Body of pancreas (tissue), 4 donors: ENCODE measurements at regions not wholly inside any gene's neighbourhood (a gene's known extent, or its start where the extent isn't known, plus 50 kb on each side); places are given as distances from the start of the nearest gene placed in this dataset.

Source experiments
- ATAC-seq: fragments of 150-250 bp; one replicate; pipeline ENCODE4 v1.9.1; 2016
- DNase-seq, 4 donors: peaks; one replicate each; pipeline ENCODE4 v3.0.0-alpha.2; 2019
- H3K27ac ChIP-seq, 4 donors: fragments of 200-600 bp; sonication (generic); 1 replicate in 3 of 4; 2 replicates in 1 of 4; pipeline versions ENCODE4 v1.5.1 to v1.6.1; 2016 to 2019; ENCODE audit warnings: mild to moderate bottlenecking in 1 of 4, mixed read lengths in 1 of 4, moderate library complexity in 1 of 4
- H3K27me3 ChIP-seq, 2 donors: fragments of 200-600 bp; sonication (generic); one replicate each; pipeline ENCODE4 v1.6.0; 2016; ENCODE audit warnings: mild to moderate bottlenecking in 1 of 2
- H3K36me3 ChIP-seq, 2 donors: fragments of 200-600 bp; sonication (generic); replicated peaks in 1 of 2; 2 replicates each; pipeline ENCODE4 v1.5.1; 2016; ENCODE audit warnings: low read depth in 2 of 2; ENCODE audit not compliant: insufficient read depth in 1 of 2
- H3K4me1 ChIP-seq: fragments of 200-600 bp; sonication (generic); one replicate; pipeline ENCODE4 v1.6.0; 2016
- H3K4me3 ChIP-seq, 2 donors: fragments of 200-600 bp; sonication (generic); 1 replicate in 1 of 2; 2 replicates in 1 of 2; pipeline ENCODE4 v1.5.1; 2016 to 2019
- H3K9me3 ChIP-seq, 3 donors: fragments of 200-600 bp; sonication (generic); 1 replicate in 2 of 3; 2 replicates in 1 of 3; pipeline ENCODE4 v1.5.1; 2016
- CTCF ChIP-seq, 7 experiments: fragments of 450-650 bp in 4 of 7; fragments of 200-600 bp in 3 of 7; sonication (generic) in 3 of 7; IDR thresholded peaks; one replicate each; pipeline ENCODE4 v1.5.1; 2016 to 2019; ENCODE audit warnings: antibody characterized with exemption in 7 of 7
- POLR2A ChIP-seq, 3 donors: fragments of 450-650 bp; IDR thresholded peaks; one replicate each; pipeline ENCODE4 v1.6.1; 2016; ENCODE audit warnings: antibody characterized with exemption in 3 of 3, mild to moderate bottlenecking in 2 of 3
- WGBS, 2 donors: methylation state at CpG; one replicate each; pipeline ENCODE4 v1.1.5; 2017; 5-methylcytosine and 5-hydroxymethylcytosine counted together
- intact Hi-C: fragments of 100-400 bp; cut with DNase I; formaldehyde crosslinking; loops from one replicate; pipeline ENCODE4 v1.15.1; 2023

GRCh38 chr7:124205526-124205925 lies 172.7 kb upstream of the TMEM229A start:
- H3K4me3 ChIP-seq, result no peak overlapping the region
- no peaks in the 10 kb centered on the region for H3K4me1 ChIP-seq
- intact Hi-C loops, result no loop called here
- TF ChIP-seq CTCF (IDR thresholded peaks at IDR 0.05), result no peak
- no peak for TF ChIP-seq POLR2A (IDR thresholded peaks at IDR 0.05)
- no peaks in the 10 kb centered on the region for H3K36me3 ChIP-seq
- H3K9me3 ChIP-seq, result no peaks in the 10 kb centered on the region
- 59 to 74% methylated on average over 1 of the region's 1 CpG for WGBS, 2 donors
- H3K27me3 ChIP-seq, result no peaks in the 10 kb centered on the region
- no peak overlapping the region for H3K27ac ChIP-seq
- no peak for DNase-seq
- no peak for ATAC-seq

- Histone ChIP-seq H3K27me3 (no peaks in the 10 kb centered on the region), H3K36me3 (no peaks in the 10 kb centered on the region), H3K4me1 (no peaks in the 10 kb centered on the region), H3K27ac (no peak overlapping the region), H3K9me3 (no peaks in the 10 kb centered on the region), H3K4me3 (no peak overlapping the region)
- 93 to 94% methylated on average over 1 of the region's 1 CpG for WGBS, 2 donors
- no peak for ATAC-seq
- TF ChIP-seq POLR2A (IDR thresholded peaks at IDR 0.05) (no peak), CTCF (IDR thresholded peaks at IDR 0.05) (no peak)
- no peak for DNase-seq
- intact Hi-C loops, result no loop called here
Measured at GRCh38 chr7:124202546-124202945, 169.7 kb upstream of the TMEM229A start.

GRCh38 chr7:124201768-124202349 lies 169.0 kb upstream of the TMEM229A start:
- intact Hi-C loops, result no loop called here
- no peak for DNase-seq
- WGBS, 2 donors, result 55 to 62% methylated on average over 3 of the region's 3 CpGs

GRCh38 chr7:124196519-124196918 lies 163.7 kb upstream of the TMEM229A start:
- Histone ChIP-seq H3K27me3 (no peaks in the 10 kb centered on the region), H3K4me3 (no peak overlapping the region), H3K36me3 (no peaks in the 10 kb centered on the region), H3K9me3 (no peaks in the 10 kb centered on the region), H3K4me1 (no peaks in the 10 kb centered on the region), H3K27ac (no peak overlapping the region)
- no peak for DNase-seq
- ATAC-seq, result no peak
- TF ChIP-seq CTCF (IDR thresholded peaks at IDR 0.05), result no peak
- no peak for TF ChIP-seq POLR2A (IDR thresholded peaks at IDR 0.05)
- WGBS, 2 donors, result 16 to 24% methylated on average over 2 of the region's 2 CpGs
- intact Hi-C loops, result no loop called here

More at GRCh38 chr7:124201768-124202349, 169.0 kb upstream of the TMEM229A start:
- H3K4me1 ChIP-seq, result no peaks in the 10 kb centered on the region
- no peak for ATAC-seq
- no peaks in the 10 kb centered on the region for H3K9me3 ChIP-seq
- no peak overlapping the region for H3K27ac ChIP-seq
- no peaks in the 10 kb centered on the region for H3K36me3 ChIP-seq
- no peaks in the 10 kb centered on the region for H3K27me3 ChIP-seq
- TF ChIP-seq POLR2A (IDR thresholded peaks at IDR 0.05), result no peak
- TF ChIP-seq CTCF (IDR thresholded peaks at IDR 0.05), result no peak
- H3K4me3 ChIP-seq, result no peak overlapping the region

GRCh38 chr7:124192885-124193284 lies 160.0 kb upstream of the TMEM229A start:
- no peak for ATAC-seq
- H3K27ac ChIP-seq, result no peak overlapping the region
- intact Hi-C loops, result no loop called here
- no peak for DNase-seq
- no peak overlapping the region for H3K4me3 ChIP-seq
- no peaks in the 10 kb centered on the region for H3K27me3 ChIP-seq
- no peaks in the 10 kb centered on the region for H3K4me1 ChIP-seq
- H3K36me3 ChIP-seq, result no peaks in the 10 kb centered on the region
- H3K9me3 ChIP-seq, result no peaks in the 10 kb centered on the region
- TF ChIP-seq CTCF (IDR thresholded peaks at IDR 0.05) (no peak), POLR2A (IDR thresholded peaks at IDR 0.05) (no peak)
